ENCODE measurements at regions not wholly inside any gene's neighbourhood (a gene's known extent, or its start where the extent isn't known, plus 50 kb on each side); places are given as distances from the start of the nearest gene placed in this dataset.

DNA sequence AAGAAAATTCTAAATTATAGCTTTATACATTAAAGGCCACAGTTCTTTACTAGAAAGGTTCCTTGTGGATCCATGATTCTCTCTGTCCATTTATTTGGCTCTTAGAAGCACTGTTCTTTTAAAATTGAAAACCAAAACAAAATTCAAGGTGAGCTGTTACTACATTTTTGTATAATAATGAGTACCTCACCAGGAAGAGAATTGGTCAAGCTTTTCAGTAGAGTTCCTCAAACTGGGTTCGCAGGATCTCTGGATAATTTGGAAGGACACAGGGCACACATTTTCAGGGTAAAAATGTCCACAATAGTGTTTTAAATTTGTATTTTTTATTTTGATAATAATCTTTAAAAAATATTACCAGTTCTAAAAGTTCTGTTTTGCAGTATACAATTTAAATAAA, 93.0 kb downstream of the PPP1R3A start:
- WGBS, 2 donors, result 92 to 97% methylated on average over 1 of the region's 1 CpG

DNA sequence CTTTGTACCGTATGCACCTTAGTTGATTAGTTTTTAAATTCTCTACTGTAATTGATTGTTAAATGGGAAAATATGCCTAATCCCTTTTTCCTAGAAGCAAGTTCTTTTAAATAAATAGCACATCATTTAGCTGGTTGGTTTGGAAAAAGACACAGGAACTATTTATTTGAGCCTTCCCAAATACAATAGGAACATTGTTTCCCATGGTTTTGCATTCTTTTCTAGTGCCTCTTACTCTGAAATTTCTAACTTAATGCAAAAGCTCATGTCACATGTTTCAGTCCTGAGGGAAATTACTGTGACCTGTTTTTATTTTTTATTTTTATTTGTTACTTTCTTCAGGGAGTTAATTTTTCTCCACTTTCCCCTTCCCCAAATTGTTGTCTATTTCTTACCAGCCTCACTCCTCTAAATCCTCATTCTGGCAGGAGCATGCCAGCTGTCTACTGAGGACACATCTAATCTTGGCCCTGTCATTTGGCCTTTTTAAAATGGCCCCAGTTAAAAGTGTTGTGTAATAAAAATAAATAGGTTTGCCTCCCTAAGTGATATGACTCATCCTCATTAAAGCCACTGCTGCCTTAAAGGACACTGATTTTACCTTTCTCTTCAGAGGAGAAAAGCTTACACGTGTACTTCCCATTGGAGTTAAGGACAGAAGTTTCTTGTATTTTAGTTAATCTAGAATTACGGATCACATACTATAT, 94.5 kb downstream of the PPP1R3A start:
- intact Hi-C loops (cut with DNase I), result no loop called here
- H3K27ac ChIP-seq, result peak overlapping the region; percentile 7 to 36 (median 26)
- TF ChIP-seq POLR2A (IDR thresholded peaks at IDR 0.05) (no peak), POLR2AphosphoS5 (IDR thresholded peaks at IDR 0.05) (peak in 3 of 4 donors; percentile 12 to 21 (median 15)), CTCF (IDR thresholded peaks at IDR 0.05) (no peak), EP300 (IDR thresholded peaks at IDR 0.05) (no peak)
- no peaks in the 10 kb centered on the region for H3K9me3 ChIP-seq
- DNase-seq, result no peak
- no peak overlapping the region for H3K4me3 ChIP-seq
- WGBS, 2 donors, result 51 to 76% methylated on average over 3 of the region's 3 CpGs
- no peaks in the 10 kb centered on the region for H3K27me3 ChIP-seq
- peaks cover 0 to 29% (median 10%) of the 10 kb centered on the region in 4 donors for H3K4me1 ChIP-seq
- H3K36me3 ChIP-seq, result no peaks in the 10 kb centered on the region

More for the DNA sequence above, 93.0 kb downstream of the PPP1R3A start:
- intact Hi-C loops (cut with DNase I), result no loop called here
- Histone ChIP-seq H3K27me3 (no peaks in the 10 kb centered on the region), H3K9me3 (no peaks in the 10 kb centered on the region), H3K4me3 (no peak overlapping the region), H3K4me1 (peaks cover 0 to 34% (median 10%) of the 10 kb centered on the region in 4 donors), H3K36me3 (no peaks in the 10 kb centered on the region), H3K27ac (peak overlapping the region in 3 of 4 donors; percentile 42 to 66 (median 61))
- no peak for TF ChIP-seq CTCF (IDR thresholded peaks at IDR 0.05)
- TF ChIP-seq POLR2AphosphoS5 (IDR thresholded peaks at IDR 0.05), result no peak
- no peak for TF ChIP-seq POLR2A (IDR thresholded peaks at IDR 0.05)
- TF ChIP-seq EP300 (IDR thresholded peaks at IDR 0.05), result no peak
- DNase-seq, result no peak

DNA sequence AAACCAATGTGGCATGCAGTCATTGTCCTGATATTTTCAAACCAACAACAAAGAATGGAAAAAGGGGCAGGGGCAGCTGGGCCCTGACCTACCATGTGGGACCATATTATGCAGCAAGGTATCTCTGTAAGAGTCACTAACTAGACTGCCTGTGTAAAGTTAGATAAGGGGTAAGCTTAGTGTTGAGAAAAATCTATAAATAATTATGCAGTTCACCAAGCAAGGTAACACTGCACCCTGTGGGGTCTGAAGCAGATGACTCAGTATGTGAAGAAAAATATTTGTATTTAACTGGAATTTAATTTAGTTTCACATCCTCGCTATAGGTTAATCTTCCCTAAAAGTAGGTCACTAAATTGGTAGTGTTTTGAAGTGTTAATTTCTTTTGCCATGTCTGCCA, 99.3 kb downstream of the PPP1R3A start:
- peaks cover 0 to 11% (median 3%) of the 10 kb centered on the region in 4 donors for H3K4me1 ChIP-seq
- no peaks in the 10 kb centered on the region for H3K27me3 ChIP-seq
- no peaks in the 10 kb centered on the region for H3K36me3 ChIP-seq
- H3K9me3 ChIP-seq, result no peaks in the 10 kb centered on the region
- intact Hi-C loops (cut with DNase I), result no loop called here
- H3K4me3 ChIP-seq, result no peak overlapping the region
- WGBS, 2 donors, result 79 to 93% methylated on average over 1 of the region's 1 CpG
- no peak overlapping the region for H3K27ac ChIP-seq
- TF ChIP-seq POLR2AphosphoS5 (IDR thresholded peaks at IDR 0.05), result no peak
- TF ChIP-seq CTCF (IDR thresholded peaks at IDR 0.05), result no peak
- TF ChIP-seq POLR2A (IDR thresholded peaks at IDR 0.05), result no peak
- TF ChIP-seq EP300 (IDR thresholded peaks at IDR 0.05), result no peak
- no peak for DNase-seq

- no peak overlapping the region for H3K27ac ChIP-seq
- no peaks in the 10 kb centered on the region for H3K27me3 ChIP-seq
- no peak for TF ChIP-seq POLR2AphosphoS5 (IDR thresholded peaks at IDR 0.05)
- no peak for TF ChIP-seq EP300 (IDR thresholded peaks at IDR 0.05)
- TF ChIP-seq POLR2A (IDR thresholded peaks at IDR 0.05), result no peak
- no peak for TF ChIP-seq CTCF (IDR thresholded peaks at IDR 0.05)
- intact Hi-C loops (cut with DNase I), result no loop called here
- H3K4me3 ChIP-seq, result no peak overlapping the region
- H3K36me3 ChIP-seq, result no peaks in the 10 kb centered on the region
- no peaks in the 10 kb centered on the region for H3K9me3 ChIP-seq
- no peaks in the 10 kb centered on the region for H3K4me1 ChIP-seq
- no peak for DNase-seq
These were observed 102.2 kb downstream of the PPP1R3A start for GRCh38 chr7:113816639-113817038.

DNA sequence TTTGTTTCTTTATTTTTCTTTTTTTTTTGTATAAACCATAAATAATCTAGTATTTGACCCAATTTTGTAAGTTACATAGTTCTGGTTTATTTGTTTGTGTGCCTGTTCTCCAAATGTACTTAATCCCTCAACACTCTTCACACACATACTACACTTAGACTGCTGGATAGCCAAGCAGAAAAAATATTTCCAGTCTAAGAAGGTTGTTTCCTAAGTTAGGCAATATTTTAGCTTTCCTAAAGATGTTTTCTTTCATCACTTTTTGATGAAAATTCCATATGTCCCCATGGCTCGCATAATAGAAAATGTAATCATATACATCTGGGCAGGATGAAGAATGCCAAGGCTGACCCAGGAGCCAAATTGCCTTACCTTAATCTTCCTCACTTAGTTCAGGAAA, 105.3 kb downstream of the PPP1R3A start:
- WGBS, 2 donors, result 0 to 89% methylated on average over 1 of the region's 1 CpG
- no peaks in the 10 kb centered on the region for H3K27me3 ChIP-seq
- TF ChIP-seq POLR2A (IDR thresholded peaks at IDR 0.05) (no peak), CTCF (IDR thresholded peaks at IDR 0.05) (no peak), EP300 (IDR thresholded peaks at IDR 0.05) (no peak), POLR2AphosphoS5 (IDR thresholded peaks at IDR 0.05) (no peak)
- H3K36me3 ChIP-seq, result no peaks in the 10 kb centered on the region
- no peaks in the 10 kb centered on the region for H3K9me3 ChIP-seq
- no peak overlapping the region for H3K4me3 ChIP-seq
- intact Hi-C loops (cut with DNase I), result no loop called here
- no peak for DNase-seq
- H3K4me1 ChIP-seq, result no peaks in the 10 kb centered on the region
- no peak overlapping the region for H3K27ac ChIP-seq
